ENCODE measurements at regions not wholly inside any gene's neighbourhood (a gene's known extent, or its start where the extent isn't known, plus 50 kb on each side); places are given as distances from the start of the nearest gene placed in this dataset.

GRCh38 chr11:112366012-112366411 lies 105.4 kb upstream of the PLET1 start:
- no peak for TF ChIP-seq POLR2A (IDR thresholded peaks at IDR 0.05; ENCODE audit: low read depth, low read length)
- no peak for TF ChIP-seq CHD1 (IDR thresholded peaks at IDR 0.05; ENCODE audit: low read depth, low read length)
- TF ChIP-seq CTCF (conservative IDR thresholded peaks at IDR 0.05; ENCODE audit: low read depth, low read length) = no peak
- TF ChIP-seq NFE2L2 (IDR thresholded peaks at IDR 0.05; ENCODE audit: low read depth, low read length) = no peak
